Choroid plexus epithelial cell (primary cell): ENCODE measurements at regions not wholly inside any gene's neighbourhood (a gene's known extent, or its start where the extent isn't known, plus 50 kb on each side); places are given as distances from the start of the nearest gene placed in this dataset.

ENCODE experiments used
- DNase-seq: peaks from one replicate; pipeline ENCODE4 v3.0.0-alpha.2; 2010; ENCODE audit warnings: low read depth
- H3K4me3 ChIP-seq: 2 replicates; pipeline ENCODE4 v1.5.1; 2011; ENCODE audit warnings: low read depth, mild to moderate bottlenecking, control low read depth, low read length, moderate library complexity
- CTCF ChIP-seq: conservative IDR thresholded peaks from 2 replicates; pipeline ENCODE4 v1.5.1; 2011; ENCODE audit warnings: low read depth, mild to moderate bottlenecking, control low read depth, inconsistent platforms, low read length, moderate library complexity

GRCh38 chr9:108443741-108444140 is 412.0 kb downstream of the ACTL7B start:
- DNase-seq = peak; percentile 69
- TF ChIP-seq CTCF = no peak
- H3K4me3 ChIP-seq = no peak overlapping the region

GRCh38 chr9:108443019-108443633 is 412.7 kb downstream of the ACTL7B start:
- no peak overlapping the region for H3K4me3 ChIP-seq
- TF ChIP-seq CTCF = no peak
- no peak for DNase-seq

- no peak for TF ChIP-seq CTCF
- H3K4me3 ChIP-seq = no peak overlapping the region
- DNase-seq = no peak
Observed at GRCh38 chr9:108442627-108443018, 413.2 kb downstream of the ACTL7B start.

- H3K4me3 ChIP-seq = no peak overlapping the region
- DNase-seq = no peak
- no peak for TF ChIP-seq CTCF
Observed at GRCh38 chr9:108441726-108442125, 414.1 kb downstream of the ACTL7B start.

- TF ChIP-seq CTCF = no peak
- DNase-seq = no peak
- H3K4me3 ChIP-seq = no peak overlapping the region
Observed at GRCh38 chr9:108441251-108441650, 414.5 kb downstream of the ACTL7B start.

- H3K4me3 ChIP-seq = no peak overlapping the region
- no peak for TF ChIP-seq CTCF
- DNase-seq = peak; percentile 70
Observed at GRCh38 chr9:108439947-108440346, 415.8 kb downstream of the ACTL7B start.

- no peak for TF ChIP-seq CTCF
- H3K4me3 ChIP-seq = no peak overlapping the region
- no peak for DNase-seq
Observed at GRCh38 chr9:108437656-108438055, 418.1 kb downstream of the ACTL7B start.
